ENCODE measurements at regions not wholly inside any gene's neighbourhood (a gene's known extent, or its start where the extent isn't known, plus 50 kb on each side); places are given as distances from the start of the nearest gene placed in this dataset.

GRCh38 chr3:177385186-177385585 is 187.9 kb upstream of the TBL1XR1 start:
- TF ChIP-seq CTCF (IDR thresholded peaks at IDR 0.05 in 4 of 5, conservative IDR thresholded peaks at IDR 0.05 in 1 of 5): no peak
- TF ChIP-seq POLR2A (IDR thresholded peaks at IDR 0.05): no peak
